Stimulated activated naive B cell treated with anti-CD40 and anti-IgM and Interleukin-4, amounts not matched to agents 10 μg/mL and 1 μg/mL and 100 μg/mL, for 72 hours (primary cell): ENCODE measurements at regions not wholly inside any gene's neighbourhood (a gene's known extent, or its start where the extent isn't known, plus 50 kb on each side); places are given as distances from the start of the nearest gene placed in this dataset.
"Not testable (repeated sequence)": the region's sequence is repeated elsewhere in the genome, so short reads cannot be mapped to it uniquely, and the experiment has no call there.

Source experiments
- ATAC-seq, 2 donors: fragments of 150-1000 bp; cut with Tn5 transposase; replicated peaks; 2 replicates each; pipeline ENCODE4 v1.10.0; 2021; ENCODE audit warnings: moderate library complexity in 1 of 2
- DNase-seq: peaks from one replicate; pipeline ENCODE4 v3.0.0; 2021
- H3K27ac Mint-ChIP-seq: one replicate; pipeline ENCODE4 v1.8.0; 2022; ENCODE audit warnings: mild to moderate bottlenecking, mixed read lengths
- H3K27me3 Mint-ChIP-seq, 2 donors: one replicate each; pipeline ENCODE4 v1.8.0; 2022; ENCODE audit warnings: mixed read lengths in 2 of 2
- H3K36me3 Mint-ChIP-seq, 2 donors: one replicate each; pipeline ENCODE4 v1.8.0; 2022; ENCODE audit warnings: mixed read lengths in 2 of 2, mild to moderate bottlenecking in 1 of 2
- H3K4me1 Mint-ChIP-seq, 2 donors: one replicate each; pipeline ENCODE4 v1.8.0; 2022; ENCODE audit warnings: mixed read lengths in 2 of 2, mild to moderate bottlenecking in 1 of 2
- H3K4me3 Mint-ChIP-seq, 2 donors: one replicate each; pipeline ENCODE4 v1.8.0; 2022; ENCODE audit warnings: mild to moderate bottlenecking in 2 of 2, mixed read lengths in 2 of 2, moderate library complexity in 1 of 2
- H3K9me3 Mint-ChIP-seq, 2 donors: one replicate each; pipeline ENCODE4 v1.8.0; 2022; ENCODE audit warnings: mixed read lengths in 2 of 2, mild to moderate bottlenecking in 1 of 2

DNA sequence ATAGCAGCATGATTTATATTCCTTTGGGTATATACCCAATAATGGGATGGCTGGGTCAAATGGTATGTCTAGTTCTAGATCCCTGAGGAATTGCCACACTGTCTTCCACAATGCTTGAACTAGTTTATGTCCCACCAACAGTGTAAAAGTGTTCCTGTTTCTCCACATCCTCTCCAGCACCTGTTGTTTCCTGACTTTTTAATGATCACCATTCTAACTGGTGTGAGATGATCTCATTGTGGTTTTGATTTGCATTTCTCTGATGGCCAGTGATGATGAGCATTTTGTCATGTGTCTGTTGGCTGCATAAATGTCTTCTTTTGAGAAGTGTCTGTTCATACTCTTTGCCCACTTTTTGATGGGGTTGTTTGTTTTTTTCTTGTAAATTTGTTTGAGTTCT is 54.0 kb upstream of the GPR89A start:
- H3K9me3 Mint-ChIP-seq, H3K4me3 Mint-ChIP-seq, ATAC-seq, H3K36me3 Mint-ChIP-seq, H3K27ac Mint-ChIP-seq, H3K4me1 Mint-ChIP-seq, DNase-seq: not testable (repeated sequence)
- peaks cover 29 to 37% of the 10 kb centered on the region in 2 donors for H3K27me3 Mint-ChIP-seq

DNA sequence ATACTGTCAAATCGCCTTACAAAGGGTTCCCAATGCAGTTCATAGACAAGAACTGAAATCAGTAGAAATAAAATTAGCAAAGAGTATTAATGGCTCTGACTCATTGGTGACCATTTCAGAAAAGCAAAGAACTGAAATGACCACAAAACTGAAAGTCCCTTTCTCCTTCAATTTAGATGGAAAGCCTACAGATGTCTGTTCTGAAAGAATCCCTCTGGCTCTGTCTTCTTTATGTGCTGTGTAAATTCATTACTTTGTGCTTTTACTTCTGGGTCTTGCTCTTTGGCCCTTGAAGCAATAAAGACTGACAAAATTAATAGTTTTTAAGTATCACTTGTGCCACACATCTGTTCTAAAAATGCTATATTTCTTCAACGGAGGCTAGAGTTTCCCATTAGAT is 62.7 kb upstream of the GPR89A start:
- DNase-seq = no peak
- Mint-ChIP-seq H3K36me3 (no peaks in the 10 kb centered on the region), H3K4me1 (no peaks in the 10 kb centered on the region), H3K9me3 (no peaks in the 10 kb centered on the region), H3K4me3 (no peak overlapping the region), H3K27me3 (peaks cover 15 to 20% of the 10 kb centered on the region in 2 donors), H3K27ac (no peak overlapping the region)
- ATAC-seq = no peak

GRCh38 chr1:145541685-145542084 is 66.1 kb upstream of the GPR89A start:
- not testable (repeated sequence) for ATAC-seq, H3K27ac Mint-ChIP-seq, H3K36me3 Mint-ChIP-seq, DNase-seq, H3K4me3 Mint-ChIP-seq, H3K4me1 Mint-ChIP-seq, H3K9me3 Mint-ChIP-seq
- peaks cover 15 to 20% of the 10 kb centered on the region in 2 donors for H3K27me3 Mint-ChIP-seq

DNA sequence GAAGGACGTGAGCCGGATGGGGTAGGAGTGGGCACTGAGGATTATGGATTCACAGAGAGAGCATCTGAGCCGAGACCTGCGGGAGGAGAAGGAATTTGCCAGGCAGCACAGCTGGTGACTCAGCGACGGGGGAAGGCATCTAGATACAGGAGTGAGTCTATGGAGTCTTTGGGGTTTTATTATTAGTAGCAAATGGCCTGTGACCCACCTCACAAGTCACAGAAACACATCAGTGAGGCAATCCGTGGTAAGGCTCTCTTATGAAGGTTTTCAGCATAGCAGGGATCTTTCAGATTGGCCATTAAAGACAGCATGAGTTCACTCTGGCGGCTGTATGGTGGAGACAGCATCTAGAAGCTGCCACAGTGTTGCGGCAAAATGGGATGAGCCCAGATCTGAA is 66.5 kb upstream of the GPR89A start:
- peaks cover 18 to 24% of the 10 kb centered on the region in 2 donors for H3K27me3 Mint-ChIP-seq
- H3K36me3 Mint-ChIP-seq, H3K27ac Mint-ChIP-seq, H3K9me3 Mint-ChIP-seq, DNase-seq, ATAC-seq, H3K4me1 Mint-ChIP-seq, H3K4me3 Mint-ChIP-seq: not testable (repeated sequence)

DNA sequence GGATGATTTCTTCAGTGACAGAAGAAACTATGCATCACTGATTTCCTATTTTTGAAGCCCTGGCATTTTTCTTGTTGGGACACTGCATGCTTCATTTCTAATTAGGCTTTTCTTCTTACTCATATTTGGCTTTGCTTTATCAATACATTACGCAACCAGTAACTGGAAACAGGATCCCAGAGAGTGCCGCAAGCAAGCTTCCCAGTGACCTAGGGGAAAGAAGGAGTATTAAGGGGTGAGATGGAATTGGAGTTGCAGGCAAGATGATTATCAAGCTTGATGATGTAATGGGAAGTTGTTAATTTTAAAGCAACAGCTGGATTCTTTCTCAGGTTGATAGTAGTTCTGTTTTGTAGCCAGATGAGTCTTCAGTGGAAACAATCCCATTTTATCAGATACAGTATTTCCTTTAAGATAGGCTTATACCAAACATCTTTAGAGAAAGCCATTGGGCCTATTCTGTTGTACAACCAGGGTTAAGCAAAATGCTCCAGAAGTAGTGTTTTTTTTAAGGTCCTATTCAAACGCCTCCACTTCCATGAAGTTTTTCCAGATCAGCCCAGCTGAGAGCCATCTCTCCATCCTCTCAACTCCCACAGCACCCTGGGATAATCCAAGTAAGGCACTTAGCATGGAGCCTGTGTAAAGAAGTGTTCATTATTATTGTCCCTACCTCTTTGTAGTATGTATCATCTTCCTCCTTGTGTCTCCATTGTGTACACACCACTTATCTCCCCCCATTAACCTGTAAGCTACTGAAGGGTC is 69.5 kb upstream of the GPR89A start:
- DNase-seq, ATAC-seq, H3K9me3 Mint-ChIP-seq, H3K4me3 Mint-ChIP-seq, H3K36me3 Mint-ChIP-seq, H3K27ac Mint-ChIP-seq, H3K4me1 Mint-ChIP-seq: not testable (repeated sequence)
- peaks cover 19 to 25% of the 10 kb centered on the region in 2 donors for H3K27me3 Mint-ChIP-seq

DNA sequence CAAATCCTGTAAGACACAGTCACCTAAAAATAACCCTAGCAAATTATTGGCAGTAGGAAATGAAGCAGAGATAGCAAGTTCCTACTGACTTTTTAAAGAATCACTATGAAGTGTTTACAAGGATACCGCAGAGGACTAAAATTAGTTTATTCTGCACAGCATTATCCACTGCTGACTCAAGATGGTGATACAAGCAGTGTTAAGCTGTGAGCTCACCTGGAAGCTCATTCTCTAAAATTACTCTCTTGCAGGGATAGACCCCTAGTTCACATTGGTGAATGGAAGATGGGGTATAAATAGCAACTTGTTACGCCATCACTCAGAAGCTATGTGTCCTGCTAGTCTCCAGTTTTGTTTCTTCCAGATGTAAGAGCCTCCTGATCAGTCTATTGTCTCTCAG is 70.8 kb upstream of the GPR89A start:
- not testable (repeated sequence) for H3K9me3 Mint-ChIP-seq, H3K4me1 Mint-ChIP-seq, H3K36me3 Mint-ChIP-seq, H3K4me3 Mint-ChIP-seq, DNase-seq, H3K27ac Mint-ChIP-seq, ATAC-seq
- H3K27me3 Mint-ChIP-seq = peaks cover 15 to 21% of the 10 kb centered on the region in 2 donors

GRCh38 chr1:145535461-145535860 is 72.3 kb upstream of the GPR89A start:
- not testable (repeated sequence) for ATAC-seq, H3K36me3 Mint-ChIP-seq, H3K4me3 Mint-ChIP-seq, H3K27ac Mint-ChIP-seq, DNase-seq, H3K4me1 Mint-ChIP-seq, H3K9me3 Mint-ChIP-seq
- peaks cover 10 to 11% of the 10 kb centered on the region in 2 donors for H3K27me3 Mint-ChIP-seq

DNA sequence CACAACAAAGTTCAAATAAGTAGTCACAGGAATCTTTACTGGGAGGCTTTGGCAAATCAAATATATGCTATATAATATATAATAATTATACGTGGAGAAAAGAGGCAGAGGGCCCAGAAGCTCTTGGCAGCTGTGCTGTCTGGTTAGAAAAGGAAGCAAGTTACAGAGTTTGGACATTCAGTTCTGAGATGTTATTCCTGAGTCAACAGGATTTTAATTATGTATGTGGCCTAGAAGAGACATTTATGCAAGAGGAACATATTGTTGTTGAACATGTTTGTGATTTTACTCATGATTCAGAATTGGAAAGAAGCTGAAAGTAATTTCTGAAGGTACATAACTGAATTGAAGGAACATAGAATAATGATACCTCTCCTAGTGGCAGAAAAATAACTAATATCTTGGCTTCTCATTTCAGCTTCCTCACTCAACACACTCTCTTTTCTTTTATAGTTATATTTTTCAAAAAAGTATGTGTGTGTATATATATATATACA is 79.7 kb upstream of the GPR89A start:
- H3K4me3 Mint-ChIP-seq, H3K27ac Mint-ChIP-seq, DNase-seq, H3K4me1 Mint-ChIP-seq, H3K36me3 Mint-ChIP-seq, H3K9me3 Mint-ChIP-seq, ATAC-seq: not testable (repeated sequence)
- peaks cover 3 to 12% of the 10 kb centered on the region in 2 donors for H3K27me3 Mint-ChIP-seq

DNA sequence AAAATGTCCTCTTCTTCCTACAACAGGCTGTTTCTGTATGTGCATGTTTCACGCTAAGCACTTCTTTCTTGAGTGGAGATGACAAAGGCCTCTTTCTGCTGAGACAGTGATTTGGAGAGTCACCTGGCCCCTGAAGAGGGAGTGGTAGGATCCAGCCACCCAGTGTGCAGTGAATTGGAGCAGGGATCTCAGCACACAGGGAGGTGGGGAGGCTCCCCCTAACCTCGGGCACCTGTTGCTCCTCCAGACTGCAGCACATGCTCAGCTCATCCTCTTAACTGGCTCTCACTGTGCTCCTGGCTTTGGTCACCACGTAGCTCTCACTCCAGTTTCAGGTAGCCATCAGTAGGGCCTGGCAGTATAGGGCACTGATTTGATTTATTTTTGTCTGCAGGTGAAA is 87.6 kb upstream of the GPR89A start:
- H3K4me1 Mint-ChIP-seq, H3K27ac Mint-ChIP-seq, H3K4me3 Mint-ChIP-seq, ATAC-seq, DNase-seq, H3K36me3 Mint-ChIP-seq, H3K9me3 Mint-ChIP-seq: not testable (repeated sequence)
- peaks cover 21 to 22% of the 10 kb centered on the region in 2 donors for H3K27me3 Mint-ChIP-seq

- H3K4me1 Mint-ChIP-seq, H3K27ac Mint-ChIP-seq, H3K36me3 Mint-ChIP-seq, H3K9me3 Mint-ChIP-seq, H3K4me3 Mint-ChIP-seq, ATAC-seq, DNase-seq: not testable (repeated sequence)
- peaks cover 17 to 22% of the 10 kb centered on the region in 2 donors for H3K27me3 Mint-ChIP-seq
These were observed 88.5 kb upstream of the GPR89A start for GRCh38 chr1:145519302-145519701.

DNA sequence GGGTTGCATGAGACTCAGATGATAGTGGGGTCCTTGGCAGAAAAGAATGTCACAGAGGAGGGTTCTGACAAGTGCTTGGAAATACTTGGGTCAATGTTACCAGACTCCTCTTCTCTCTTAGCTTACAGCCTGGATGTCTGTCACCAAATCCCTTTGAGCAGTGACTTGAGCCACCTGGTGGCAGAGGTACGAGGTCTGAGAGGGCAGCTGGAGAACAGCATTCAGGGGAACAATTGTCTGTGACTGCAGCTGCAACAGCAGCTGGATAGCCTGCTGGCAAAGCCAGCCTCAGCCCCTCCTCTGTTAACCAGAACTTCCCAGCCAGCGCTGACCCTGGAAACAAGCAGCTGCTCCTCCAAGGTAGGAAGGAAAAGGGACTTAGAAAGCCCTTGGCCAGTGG is 87.6 kb upstream of the NBPF20 start:
- not testable (repeated sequence) for DNase-seq, H3K27me3 Mint-ChIP-seq, H3K9me3 Mint-ChIP-seq, ATAC-seq, H3K4me3 Mint-ChIP-seq, H3K4me1 Mint-ChIP-seq, H3K27ac Mint-ChIP-seq, H3K36me3 Mint-ChIP-seq

DNA sequence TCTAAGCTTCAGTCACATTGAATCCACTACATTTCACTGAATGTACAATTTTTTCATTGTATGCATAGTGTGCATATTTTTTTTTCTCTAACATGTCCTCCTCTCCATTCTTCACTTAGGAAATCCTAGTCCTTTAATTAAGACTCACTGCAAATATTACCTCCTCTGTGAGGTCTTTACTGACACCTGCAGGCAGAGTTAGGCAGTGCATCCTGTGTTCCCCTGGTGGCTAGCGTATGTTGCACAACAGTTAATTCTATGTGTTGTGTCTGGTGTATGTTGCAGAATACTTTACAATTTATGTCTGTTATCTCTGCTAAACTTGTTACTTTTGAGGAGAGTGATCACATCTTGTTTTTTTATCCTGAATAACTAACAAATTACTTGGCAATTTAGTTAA is 82.7 kb upstream of the NBPF20 start:
- H3K4me1 Mint-ChIP-seq, DNase-seq, H3K27ac Mint-ChIP-seq, H3K36me3 Mint-ChIP-seq, H3K9me3 Mint-ChIP-seq, H3K4me3 Mint-ChIP-seq, H3K27me3 Mint-ChIP-seq: not testable (repeated sequence)
- peak; percentile 77 to 78 for ATAC-seq

DNA sequence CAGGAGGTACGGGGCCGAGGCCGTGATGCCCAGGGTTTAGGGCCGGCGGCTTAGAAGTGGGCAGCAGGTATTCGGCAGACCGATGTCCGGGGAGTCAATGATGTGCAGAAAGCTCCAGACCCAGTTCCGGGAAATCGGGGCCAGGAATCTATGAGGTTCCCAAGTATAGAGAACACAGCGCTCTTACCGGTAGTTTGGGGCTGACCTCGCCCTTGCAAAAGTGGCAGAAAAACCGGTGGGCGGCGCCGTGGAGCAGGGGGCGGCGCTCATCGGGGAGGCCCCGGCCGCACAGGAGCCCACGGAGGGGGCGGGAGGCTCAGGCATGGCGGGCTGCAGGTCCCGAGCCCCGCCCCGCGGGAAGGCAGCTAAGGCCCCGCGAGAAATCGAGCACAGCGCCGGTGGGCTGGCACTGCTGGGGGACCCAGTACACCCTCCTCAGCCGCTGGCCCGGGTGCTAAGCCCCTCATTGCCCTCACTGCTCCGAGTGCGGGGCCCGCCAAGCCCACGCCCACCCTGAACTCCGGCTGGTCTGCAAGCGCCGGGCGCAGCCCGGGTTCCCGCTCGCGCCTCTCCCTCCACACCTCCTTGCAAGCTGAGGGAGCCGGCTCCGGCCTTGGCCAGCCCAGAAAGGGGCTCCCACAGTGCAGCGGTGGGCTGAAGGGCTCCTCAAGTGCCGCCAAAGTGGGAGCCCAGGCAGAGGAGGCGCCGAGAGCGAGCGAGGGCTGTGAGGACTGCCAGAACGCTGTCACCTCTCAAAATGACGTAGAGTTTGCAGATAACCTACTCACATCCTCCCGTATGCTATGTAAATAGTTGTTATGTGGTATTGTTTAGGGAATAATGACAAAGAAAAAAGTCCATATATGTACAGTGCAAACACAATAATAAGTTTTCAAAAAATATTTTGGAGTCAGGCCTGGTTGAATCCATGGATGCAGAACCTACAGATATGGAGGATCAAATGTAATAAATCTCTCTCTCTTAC is 80.6 kb upstream of the NBPF20 start:
- not testable (repeated sequence) for H3K4me1 Mint-ChIP-seq, H3K27ac Mint-ChIP-seq, H3K4me3 Mint-ChIP-seq, DNase-seq, H3K9me3 Mint-ChIP-seq, H3K36me3 Mint-ChIP-seq, H3K27me3 Mint-ChIP-seq
- ATAC-seq = peak; percentile 68 to 75

GRCh38 chr1:145504834-145505413 is 79.5 kb upstream of the NBPF20 start:
- ATAC-seq = peak; percentile 12 to 36
- H3K9me3 Mint-ChIP-seq, H3K36me3 Mint-ChIP-seq, H3K4me3 Mint-ChIP-seq, H3K4me1 Mint-ChIP-seq, H3K27me3 Mint-ChIP-seq, H3K27ac Mint-ChIP-seq, DNase-seq: not testable (repeated sequence)
